HG02610 (cell line): ENCODE measurements at regions not wholly inside any gene's neighbourhood (a gene's known extent, or its start where the extent isn't known, plus 50 kb on each side); places are given as distances from the start of the nearest gene placed in this dataset.
"Not testable (repeated sequence)": the region's sequence is repeated elsewhere in the genome, so short reads cannot be mapped to it uniquely, and the experiment has no call there.

Experiments used
- ATAC-seq: cut with Tn5 transposase; IDR thresholded peaks from one replicate; pipeline ENCODE4 v1.9.1; 2021; ENCODE audit warnings: mild to moderate bottlenecking, moderate library complexity; ENCODE audit not compliant: unreplicated experiment

DNA sequence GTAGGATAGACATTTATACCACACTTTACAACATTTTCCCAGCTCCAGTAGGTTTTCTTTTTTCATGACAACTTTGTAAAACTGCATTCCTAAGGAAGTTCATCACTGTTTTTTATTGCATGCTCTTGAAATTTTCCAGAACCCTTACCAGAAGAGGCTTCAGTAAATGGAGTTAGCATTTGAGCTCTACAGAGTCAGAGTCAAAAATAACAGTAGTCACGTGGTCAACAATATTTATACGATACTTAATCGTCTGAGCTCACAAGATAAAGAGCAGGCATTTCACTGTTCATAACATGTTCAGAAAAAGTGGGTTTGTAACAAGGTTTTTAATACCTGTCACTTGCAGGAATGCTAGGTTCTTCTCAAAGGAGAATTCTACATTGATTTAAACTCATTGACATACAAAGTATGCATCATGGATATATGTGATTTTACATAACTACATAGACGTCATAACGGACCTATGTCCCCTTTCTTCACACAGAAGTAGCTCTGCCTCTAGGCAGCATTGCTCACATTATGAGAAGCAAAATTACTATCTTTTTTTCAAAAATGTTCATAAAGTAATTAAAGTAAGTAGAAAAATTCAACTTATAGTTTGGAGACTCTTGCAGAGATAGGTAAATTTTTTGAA is 187.0 kb upstream of the COL3A1 start:
- no peak for ATAC-seq

DNA sequence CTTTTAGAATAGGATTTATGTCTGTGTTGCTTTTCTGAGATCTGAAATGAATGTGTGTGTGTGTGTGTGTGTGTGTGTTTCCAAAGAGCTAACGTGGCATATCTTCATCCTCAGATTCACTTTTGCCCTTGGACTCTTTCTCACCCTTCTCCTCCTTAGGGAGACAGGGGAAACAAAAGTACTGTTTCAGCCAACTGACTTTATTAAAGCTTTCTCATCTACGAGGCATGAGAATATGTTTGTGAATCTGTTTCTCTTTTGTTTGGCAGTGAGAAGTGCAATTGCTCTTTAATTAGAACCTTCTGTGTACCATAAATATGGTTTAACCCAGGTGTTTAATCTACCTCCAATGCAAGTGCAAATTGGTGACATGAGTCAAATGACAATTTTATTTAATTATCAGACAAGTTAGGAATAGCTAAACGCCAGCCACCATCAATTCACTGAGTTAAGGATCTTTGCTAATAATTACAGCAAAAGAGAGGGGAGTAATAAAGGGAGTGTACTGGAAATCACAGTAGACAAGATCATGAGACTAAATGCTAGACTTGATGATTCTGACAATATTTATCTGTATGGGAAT is 186.4 kb upstream of the COL3A1 start:
- ATAC-seq = no peak

DNA sequence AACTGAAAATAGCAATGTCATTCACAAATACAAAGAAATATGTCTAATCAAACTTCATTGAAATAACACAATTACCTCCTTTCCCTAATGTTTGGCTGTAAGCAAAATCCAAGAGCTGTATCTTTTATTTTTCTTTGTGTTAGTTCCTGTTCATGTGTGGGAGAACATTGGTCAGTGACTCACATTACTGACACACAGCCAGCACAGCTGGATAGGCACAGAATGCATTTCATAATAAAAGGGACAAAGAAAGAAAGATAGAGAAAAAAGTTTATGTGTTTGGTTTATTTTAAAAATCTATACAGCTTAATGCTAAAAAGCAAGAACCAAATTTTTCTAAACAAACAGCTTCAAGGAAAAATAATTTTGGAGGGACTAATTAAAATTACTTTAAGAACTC is 185.6 kb upstream of the COL3A1 start:
- ATAC-seq = no peak

DNA sequence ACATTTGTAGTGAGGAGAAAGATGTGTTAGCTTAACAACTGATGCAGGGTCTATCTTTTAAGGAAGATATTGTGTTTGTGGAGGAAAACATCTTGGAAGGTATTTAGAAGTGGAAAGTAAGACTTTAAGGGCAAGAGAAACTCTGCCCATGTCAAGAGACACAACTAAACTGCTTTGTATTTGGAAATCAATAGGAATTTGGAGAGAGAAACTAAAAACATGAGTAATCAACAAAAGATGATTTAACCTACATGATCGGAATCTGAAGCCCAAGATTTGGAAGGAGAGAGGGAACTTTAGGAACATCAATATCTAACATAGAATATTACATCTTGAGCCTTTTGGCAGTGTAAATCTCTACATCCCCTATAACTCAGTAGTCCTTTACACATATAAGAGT is 184.2 kb upstream of the COL3A1 start:
- ATAC-seq = no peak

DNA sequence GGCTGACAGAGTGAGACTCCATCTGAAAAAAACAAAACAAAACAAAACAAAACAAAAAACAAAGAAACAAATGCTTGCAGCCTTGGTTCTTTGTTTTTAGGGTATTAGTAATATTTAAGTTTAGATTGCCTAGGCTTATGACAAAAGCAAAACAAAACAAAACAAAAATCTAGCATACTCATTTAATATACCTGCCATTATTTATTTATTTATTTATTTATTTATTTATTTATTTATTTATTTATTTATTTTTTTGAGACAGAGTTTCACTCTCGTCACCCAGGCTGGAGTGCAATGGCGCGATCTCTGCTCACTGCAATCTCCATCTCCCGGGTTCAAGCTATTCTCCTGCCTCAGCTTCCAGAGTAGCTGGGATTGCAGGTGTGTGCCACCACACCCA is 179.7 kb upstream of the COL3A1 start:
- not testable (repeated sequence) for ATAC-seq

DNA sequence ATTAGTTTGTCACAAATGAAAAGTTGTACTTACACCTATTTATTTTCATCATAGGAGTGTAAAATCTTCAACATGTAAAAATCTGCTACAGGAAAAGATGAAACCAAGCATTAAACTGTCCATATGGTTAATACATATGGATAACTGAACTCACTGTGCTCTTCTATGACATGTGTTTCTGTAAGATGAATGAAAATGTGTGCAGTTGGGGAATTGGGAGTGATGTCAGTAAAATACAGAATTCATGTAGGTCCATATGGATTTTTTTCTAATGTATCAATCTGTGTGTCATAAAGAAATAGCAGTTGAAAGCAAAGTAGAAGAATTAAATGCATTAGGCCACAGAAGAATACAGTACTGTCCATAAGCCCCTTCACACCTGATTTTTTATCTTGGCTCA is 178.4 kb upstream of the COL3A1 start:
- no peak for ATAC-seq

DNA sequence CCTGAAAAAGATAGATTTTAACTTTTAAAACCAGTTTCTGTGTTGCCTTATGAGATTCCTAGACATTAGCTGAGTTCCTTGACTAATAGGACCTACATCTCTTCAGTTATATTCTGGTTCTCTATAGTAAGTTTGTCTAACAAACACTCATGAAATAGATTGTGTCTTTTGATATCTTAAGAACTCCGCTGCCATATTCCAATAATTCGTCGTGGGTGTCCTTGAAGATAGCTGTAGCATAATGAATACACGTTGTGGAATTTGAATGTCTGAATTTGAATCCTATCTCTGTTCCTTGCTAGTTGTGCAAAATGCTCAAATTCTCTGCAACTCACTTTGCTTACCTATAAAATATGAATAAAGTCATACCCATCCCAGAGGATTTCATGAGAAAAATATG is 176.8 kb upstream of the COL3A1 start:
- ATAC-seq = no peak

DNA sequence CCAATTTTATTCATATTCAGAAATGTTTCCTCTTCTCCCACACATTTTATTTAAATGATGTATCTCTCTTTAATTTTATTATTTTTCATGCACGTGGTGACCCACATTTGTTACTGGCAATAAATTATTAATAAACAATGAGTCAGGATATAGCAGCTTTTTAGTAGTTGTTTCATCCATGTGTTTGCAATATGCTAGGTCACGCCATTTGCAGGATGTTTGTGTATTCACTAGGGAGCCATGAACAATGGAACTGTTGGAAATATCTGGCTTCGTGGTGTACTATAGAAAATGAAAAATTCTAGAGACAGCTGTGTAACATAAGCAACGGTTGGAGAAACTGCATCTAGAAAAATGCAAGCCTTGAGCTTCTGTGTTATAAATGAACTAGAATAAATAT is 176.0 kb upstream of the COL3A1 start:
- no peak for ATAC-seq

DNA sequence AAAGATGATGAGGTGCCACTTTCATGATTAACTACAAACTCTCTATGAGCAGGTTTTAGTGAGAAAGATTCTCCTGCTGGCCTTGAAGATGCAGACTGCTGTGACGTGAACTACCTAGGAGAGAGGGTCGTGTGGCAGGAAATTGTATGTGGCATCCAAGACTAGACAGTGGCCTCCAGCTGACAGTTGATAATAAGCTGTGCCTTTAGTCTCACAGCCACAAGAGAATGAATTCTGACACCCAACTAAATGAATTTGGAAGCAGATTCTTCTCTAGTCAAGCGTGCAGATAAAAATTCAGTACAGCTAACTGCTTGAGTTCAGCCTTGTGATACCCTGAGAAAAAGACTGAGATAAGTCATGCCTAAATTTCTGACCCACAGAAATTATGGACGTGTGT is 169.0 kb upstream of the COL3A1 start:
- no peak for ATAC-seq

DNA sequence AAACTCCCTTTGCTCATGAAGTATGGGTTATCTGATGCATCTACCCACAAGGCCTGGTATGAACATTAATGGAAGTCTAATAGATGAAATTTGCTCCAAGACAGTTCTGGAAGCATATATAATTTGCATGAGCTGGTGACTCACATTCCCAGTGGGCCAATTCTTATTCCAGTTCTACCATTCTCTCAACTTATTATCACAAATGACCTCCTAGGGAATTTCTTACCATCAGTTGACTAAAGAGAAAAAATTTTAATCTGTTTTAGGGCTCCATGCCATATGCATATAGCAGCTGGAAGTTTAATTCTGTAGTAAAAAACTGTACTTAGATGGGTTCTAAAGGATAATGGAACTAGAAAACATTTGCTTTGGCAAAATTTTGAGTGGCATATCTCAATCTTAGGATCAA is 165.2 kb upstream of the COL3A1 start:
- ATAC-seq = no peak

DNA sequence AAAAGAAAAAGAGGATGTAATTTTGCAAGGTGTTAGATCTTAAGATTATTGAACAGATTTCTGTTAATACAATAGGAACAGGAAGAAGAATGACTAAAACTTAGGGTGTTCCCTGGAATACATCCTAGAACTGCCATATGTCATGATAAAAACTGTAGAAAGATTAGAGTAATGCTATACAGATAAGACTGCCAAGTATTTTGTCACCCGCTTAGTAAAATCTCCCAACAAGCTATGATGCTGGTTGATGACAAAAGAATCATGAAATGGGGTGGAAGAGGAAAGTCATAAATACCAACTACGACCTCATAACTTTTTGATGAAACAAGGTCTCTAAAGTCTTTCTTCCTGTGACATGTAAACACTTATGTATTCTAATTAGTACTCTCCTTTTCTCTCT is 163.6 kb upstream of the COL3A1 start:
- no peak for ATAC-seq

DNA sequence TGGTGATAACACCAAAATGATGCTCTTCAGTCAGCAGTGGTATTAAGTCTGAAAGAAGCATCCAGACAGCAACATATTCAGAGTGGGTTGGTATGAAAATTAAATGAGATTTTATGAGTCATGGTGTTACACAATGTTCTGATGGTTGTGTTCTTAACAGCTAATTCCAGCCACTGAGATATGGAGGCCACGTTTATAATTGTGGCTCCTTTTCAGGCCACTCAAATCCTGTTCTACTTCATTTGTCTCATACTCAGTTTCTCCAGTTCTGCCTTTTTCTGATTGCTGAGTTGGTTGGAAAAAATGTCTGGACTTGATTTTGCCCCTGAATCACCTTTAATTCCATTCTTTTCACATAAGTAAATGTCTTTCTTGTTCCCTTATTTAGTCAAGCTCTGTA is 162.7 kb upstream of the COL3A1 start:
- no peak for ATAC-seq

DNA sequence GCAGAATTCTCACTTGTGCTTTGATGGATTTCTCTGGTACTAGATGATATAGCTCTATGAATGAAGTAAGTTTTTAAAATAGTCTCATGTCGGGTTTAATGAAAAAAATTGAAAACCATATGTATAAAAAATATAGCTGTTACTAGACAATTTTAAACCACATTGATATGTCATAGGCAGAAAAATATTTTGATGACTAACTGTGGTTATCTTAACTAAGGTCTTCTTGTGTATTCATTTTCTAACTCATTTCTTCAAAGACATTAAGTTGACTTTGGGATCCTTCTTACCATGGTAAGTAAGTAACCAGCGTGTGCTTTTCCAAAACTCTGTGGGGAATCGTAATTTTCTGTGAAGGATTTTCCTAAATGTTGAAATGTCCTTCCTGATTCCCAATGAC is 160.9 kb upstream of the COL3A1 start:
- ATAC-seq = no peak

DNA sequence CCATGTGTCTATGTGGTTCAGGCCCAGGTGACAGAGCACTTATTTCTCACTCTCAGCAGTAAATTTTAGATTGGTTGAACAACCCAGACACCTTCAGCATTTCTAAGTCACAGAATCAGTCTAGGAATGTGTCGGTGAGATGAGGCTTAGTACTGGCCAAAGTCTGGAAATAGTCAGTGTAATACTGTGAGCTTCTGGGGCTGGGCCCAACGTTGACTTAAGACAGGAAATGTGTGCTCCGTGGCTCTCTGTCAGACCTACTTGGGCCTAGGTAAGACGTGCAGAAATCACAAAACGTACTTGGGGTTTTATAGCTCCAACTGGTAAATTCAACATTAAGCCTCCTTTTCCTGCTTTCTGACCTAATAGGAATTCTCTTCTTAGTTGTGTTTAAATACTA is 160.3 kb upstream of the COL3A1 start:
- no peak for ATAC-seq

DNA sequence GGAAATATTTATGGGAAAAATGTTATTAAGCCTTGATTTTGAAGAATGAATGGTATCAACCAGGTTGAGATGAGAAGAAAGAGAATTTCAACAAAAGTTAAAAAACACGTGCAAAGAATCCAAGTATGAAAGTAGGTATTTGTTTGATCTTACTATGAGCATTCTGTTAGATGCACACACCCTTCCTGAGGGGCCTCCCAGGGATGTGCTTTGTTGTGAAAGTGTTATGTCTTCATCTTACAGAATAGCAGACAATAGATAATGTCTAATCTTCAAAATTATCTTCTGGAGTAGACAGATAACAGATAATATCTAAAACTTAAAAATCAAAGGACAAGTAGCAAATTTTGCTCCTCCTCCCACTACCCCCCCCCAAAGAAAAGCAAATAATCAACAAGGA is 155.2 kb upstream of the COL3A1 start:
- ATAC-seq = no peak

DNA sequence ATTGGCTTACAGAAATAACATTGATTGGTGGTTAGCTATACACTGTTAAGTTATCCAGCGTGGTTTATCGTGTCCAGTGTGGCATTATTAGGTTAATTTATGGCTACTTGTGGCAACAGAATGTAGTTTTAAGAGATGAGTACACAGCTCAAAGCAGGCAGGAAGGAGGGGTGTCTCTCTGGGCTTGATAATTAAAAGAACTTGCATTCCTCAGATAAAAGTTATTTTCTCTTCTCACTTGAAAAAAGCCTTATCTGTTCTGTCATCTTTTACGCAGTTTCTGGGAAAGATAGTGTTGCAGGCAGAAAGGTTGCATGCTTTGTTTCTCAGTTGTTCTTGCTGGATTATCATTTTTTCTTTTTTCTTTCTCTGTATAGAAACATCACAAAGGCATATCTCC is 154.4 kb upstream of the COL3A1 start:
- ATAC-seq = no peak

DNA sequence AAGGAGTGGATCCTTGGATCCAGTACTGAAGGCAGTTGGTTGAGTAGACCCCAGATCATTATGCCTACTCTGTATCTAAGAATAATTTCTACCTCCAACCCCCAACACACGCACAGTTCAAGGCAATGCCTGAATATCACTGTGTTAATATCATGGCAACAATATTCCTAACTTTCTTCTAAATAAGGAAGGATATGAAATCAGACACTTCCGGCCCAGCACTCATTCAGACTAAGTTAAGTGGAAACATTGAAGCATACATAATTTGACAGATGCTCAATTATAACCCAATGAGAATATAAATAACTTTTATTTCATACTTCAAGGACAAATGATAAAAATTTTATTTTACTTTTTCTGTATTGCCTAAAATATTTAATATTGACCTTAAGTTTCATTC is 153.6 kb upstream of the COL3A1 start:
- ATAC-seq = no peak

DNA sequence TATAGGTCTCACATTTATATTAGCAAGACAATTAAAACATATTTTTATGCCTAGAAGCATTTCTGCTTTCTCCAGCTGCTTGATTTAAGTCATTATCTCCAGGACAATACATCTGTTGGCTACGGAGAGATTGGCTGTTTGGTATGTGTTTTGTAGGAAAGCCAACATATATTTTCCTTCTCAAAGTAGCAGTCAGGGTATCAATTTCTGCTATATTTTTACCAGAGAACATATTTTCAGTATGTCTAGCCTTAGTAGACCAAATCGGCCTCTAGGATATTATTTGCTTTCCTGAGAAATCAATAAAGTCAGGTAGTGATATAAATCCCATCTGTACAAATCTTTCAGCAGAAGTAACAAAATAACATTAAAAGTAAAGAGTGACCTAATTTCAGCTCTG is 150.0 kb upstream of the COL3A1 start:
- ATAC-seq = no peak

DNA sequence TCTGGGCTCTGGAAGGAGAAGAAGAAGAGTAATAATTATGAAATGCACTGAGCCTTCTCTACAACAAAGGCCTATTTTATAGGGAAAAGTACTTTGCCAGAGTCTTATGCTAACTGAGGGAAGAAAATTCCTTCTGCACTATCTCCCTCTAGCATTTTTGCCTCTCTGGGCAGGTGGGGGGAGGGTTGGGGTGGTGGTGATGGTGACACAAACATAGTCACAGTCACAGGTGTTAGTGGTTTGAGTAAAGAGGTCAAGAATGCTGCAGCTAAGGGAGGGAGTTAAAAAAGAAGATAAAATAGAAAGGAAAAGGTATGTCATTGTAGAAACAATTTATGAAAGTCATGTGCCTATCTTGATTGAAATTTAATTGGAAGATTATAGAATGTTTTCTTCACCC is 140.8 kb upstream of the COL3A1 start:
- no peak for ATAC-seq

DNA sequence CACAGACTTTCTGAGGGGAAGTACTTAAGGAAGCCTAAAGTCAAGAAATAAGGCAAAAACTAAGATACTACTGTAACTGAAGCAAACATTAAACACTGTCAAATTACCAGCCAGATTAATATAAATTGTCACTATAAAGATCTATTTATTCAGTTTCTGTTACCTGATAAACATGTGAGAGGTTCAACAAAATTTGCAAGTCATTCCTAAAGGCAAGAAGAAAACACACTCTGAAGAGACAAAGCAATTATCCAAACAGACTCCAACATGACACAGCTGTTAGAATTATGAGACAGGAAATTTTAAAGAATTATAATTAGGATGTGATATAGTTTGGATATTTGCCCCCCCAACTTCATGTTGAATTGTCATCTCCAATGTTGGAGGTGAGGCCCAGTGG is 140.4 kb upstream of the COL3A1 start:
- no peak for ATAC-seq

DNA sequence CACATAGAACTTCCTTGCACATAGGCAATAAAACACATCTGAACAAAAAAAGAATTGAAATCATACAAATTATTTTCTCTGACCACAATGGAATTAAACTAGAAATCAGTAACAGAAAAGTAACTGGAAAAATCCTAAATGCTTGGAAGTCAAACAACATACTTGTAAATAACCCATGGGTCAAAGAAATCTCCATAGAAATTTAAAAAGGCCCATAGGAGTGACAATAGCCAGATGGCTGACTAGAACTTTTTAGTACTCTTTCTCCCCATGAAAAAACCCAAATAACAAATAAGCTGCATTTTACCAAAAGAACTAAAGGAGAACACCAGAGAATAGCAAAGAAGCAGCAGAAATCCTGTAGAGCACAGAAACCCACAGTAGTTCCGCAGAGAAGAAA is 139.2 kb upstream of the COL3A1 start:
- no peak for ATAC-seq

DNA sequence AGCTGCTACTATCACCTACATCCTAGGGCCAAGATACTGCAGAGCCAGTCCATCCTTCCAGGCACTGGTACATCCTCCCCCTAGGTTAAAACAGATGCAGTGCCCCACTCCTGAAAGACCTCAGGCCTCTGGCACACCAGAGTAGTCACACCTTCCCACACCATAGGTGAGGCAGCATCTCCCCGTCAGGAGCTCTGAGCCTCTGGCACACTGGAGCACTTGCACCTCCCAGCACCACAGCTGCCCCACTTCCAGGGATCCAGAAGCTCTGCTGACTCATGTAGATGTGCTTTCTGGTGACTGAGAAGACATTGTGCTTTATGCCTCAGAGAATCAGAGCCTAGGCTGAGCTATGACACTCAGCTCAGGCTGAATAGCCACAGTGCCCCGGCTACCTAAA is 138.4 kb upstream of the COL3A1 start:
- no peak for ATAC-seq

DNA sequence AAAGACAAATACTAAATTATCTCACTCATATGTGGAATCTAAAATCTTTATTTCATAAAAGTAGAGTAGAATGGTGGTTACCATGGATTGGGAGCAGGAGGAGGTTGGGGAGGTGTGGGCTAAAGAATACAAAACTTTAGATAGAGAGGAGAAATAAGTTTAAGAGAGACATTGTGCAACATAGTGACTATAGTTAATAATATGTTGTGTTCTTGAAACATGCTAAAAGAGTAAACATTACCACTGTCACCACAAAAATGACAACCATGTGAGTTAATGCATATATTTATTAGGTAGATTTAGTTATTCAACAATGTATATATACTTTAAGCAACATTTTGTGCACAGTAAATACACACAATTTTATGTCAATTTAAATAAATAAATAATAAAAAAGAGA is 128.5 kb upstream of the COL3A1 start:
- ATAC-seq = no peak
